Lung (tissue), 11 donors: ENCODE measurements at regions not wholly inside any gene's neighbourhood (a gene's known extent, or its start where the extent isn't known, plus 50 kb on each side); places are given as distances from the start of the nearest gene placed in this dataset.
"Not testable (repeated sequence)": the region's sequence is repeated elsewhere in the genome, so short reads cannot be mapped to it uniquely, and the experiment has no call there.

ENCODE experiments used
- ATAC-seq: fragments of 200-7000 bp; cut with Tn5 transposase; one replicate; pipeline ENCODE4 v1.9.1; 2020; ENCODE audit warnings: moderate number of reproducible peaks; ENCODE audit not compliant: insufficient read depth, low FRiP score
- DNase-seq, 3 donors: peaks; one replicate each; pipeline ENCODE4 v3.0.0-alpha.2; 2013 to 2017
- H3K27ac ChIP-seq, 2 donors: one replicate each; pipeline ENCODE4 v1.5.1; 2013; ENCODE audit warnings: mild to moderate bottlenecking in 2 of 2, moderate library complexity in 2 of 2, control low read depth in 1 of 2, inconsistent platforms in 1 of 2, low read depth in 1 of 2, low read length in 1 of 2
- H3K27me3 ChIP-seq, 3 donors: one replicate each; pipeline ENCODE4 v1.5.1; 2013; ENCODE audit warnings: low read length in 2 of 3; ENCODE audit not compliant: control insufficient read depth in 3 of 3, insufficient read depth in 3 of 3
- H3K36me3 ChIP-seq, 4 donors: one replicate each; pipeline ENCODE4 v1.5.1; 2013; ENCODE audit warnings: low read length in 4 of 4, mild to moderate bottlenecking in 1 of 4, moderate library complexity in 1 of 4; ENCODE audit not compliant: control insufficient read depth in 4 of 4, insufficient read depth in 4 of 4
- H3K4me1 ChIP-seq, 5 donors: one replicate each; pipeline ENCODE4 v1.5.1; 2013; ENCODE audit warnings: low read length in 5 of 5, mild to moderate bottlenecking in 2 of 5, moderate library complexity in 1 of 5; ENCODE audit not compliant: control insufficient read depth in 5 of 5, insufficient read depth in 5 of 5
- H3K4me3 ChIP-seq: one replicate; pipeline ENCODE4 v1.5.1; 2013; ENCODE audit warnings: mild to moderate bottlenecking, control low read depth, moderate library complexity
- H3K9ac ChIP-seq, 2 donors: one replicate each; pipeline ENCODE4 v1.5.1; 2013; ENCODE audit warnings: low read length in 2 of 2, control low read depth in 1 of 2; ENCODE audit not compliant: insufficient read depth in 1 of 2
- H3K9me3 ChIP-seq, 4 donors: one replicate each; pipeline ENCODE4 v1.5.1; 2013; ENCODE audit warnings: low read length in 3 of 4, mild to moderate bottlenecking in 1 of 4, moderate library complexity in 1 of 4; ENCODE audit not compliant: control insufficient read depth in 4 of 4, insufficient read depth in 3 of 4
- CTCF ChIP-seq: IDR thresholded peaks from 2 replicates; pipeline ENCODE4 v1.5.1; 2012; ENCODE audit warnings: mild to moderate bottlenecking; ENCODE audit errors: control extremely low read depth, extremely low read depth
- WGBS, 2 donors: extraction: QIAGEN DNeasy Blood & Tissue Kit; methylation state at CpG; one replicate each; pipeline ENCODE4 v1.1.7; 2013; 5-methylcytosine and 5-hydroxymethylcytosine counted together
- donor health status: control.
- donor health status: control.
- donor health status: Bipolar disorder and iron deficiency.
- donor health status: healthy.
- donor health status: DM: yes; HTN: yes; CAD: no.

- TF ChIP-seq CTCF, result no peak
- WGBS, 2 donors, result 89% methylated on average over 3 of the region's 3 CpGs
- Histone ChIP-seq H3K4me3 (no peak overlapping the region), H3K9me3 (peaks cover 0 to 5% (median 1%) of the 10 kb centered on the region in 4 donors), H3K27ac (no peak overlapping the region), H3K36me3 (no peaks in the 10 kb centered on the region), H3K9ac (no peak overlapping the region), H3K27me3 (peaks cover 0 to 2% (median 0%) of the 10 kb centered on the region in 3 donors), H3K4me1 (peaks cover 3 to 37% (median 23%) of the 10 kb centered on the region in 5 donors)
- no peak for ATAC-seq
- DNase-seq, result no peak
Observed at GRCh38 chr5:71929003-71929402, 178.3 kb upstream of the MAP1B start.

GRCh38 chr5:71930554-71930953 is 176.7 kb upstream of the MAP1B start:
- H3K4me3 ChIP-seq, H3K9ac ChIP-seq, H3K27me3 ChIP-seq, H3K27ac ChIP-seq, DNase-seq, H3K36me3 ChIP-seq, H3K9me3 ChIP-seq, ATAC-seq: not testable (repeated sequence)
- H3K4me1 ChIP-seq, result peaks cover 2 to 21% (median 8%) of the 10 kb centered on the region in 5 donors

- H3K9me3 ChIP-seq, result peaks cover 0 to 3% (median 1%) of the 10 kb centered on the region in 4 donors
- H3K36me3 ChIP-seq, result no peaks in the 10 kb centered on the region
- H3K4me3 ChIP-seq, result no peak overlapping the region
- peaks cover 0 to 6% (median 0%) of the 10 kb centered on the region in 3 donors for H3K27me3 ChIP-seq
- H3K27ac ChIP-seq, result peak overlapping the region in 1 of 2 donors; percentile 26
- ATAC-seq (no peak), DNase-seq (peak in 1 of 3 donors; percentile 14)
- H3K9ac ChIP-seq, result no peak overlapping the region
- peaks cover 0 to 15% (median 5%) of the 10 kb centered on the region in 5 donors for H3K4me1 ChIP-seq
- 63 to 82% methylated on average over 1 of the region's 1 CpG for WGBS, 2 donors
- TF ChIP-seq CTCF, result no peak
Observed at GRCh38 chr5:71932131-71932654, 175.1 kb upstream of the MAP1B start.

GRCh38 chr5:71932655-71933338 is 174.5 kb upstream of the MAP1B start:
- ATAC-seq (peak; percentile 47), DNase-seq (peak; percentile 44 to 63 (median 60))
- TF ChIP-seq CTCF, result no peak
- Histone ChIP-seq H3K4me3 (no peak overlapping the region), H3K9me3 (no peaks in the 10 kb centered on the region), H3K27ac (peak overlapping the region; percentile 26 to 35), H3K27me3 (peaks cover 0 to 6% (median 0%) of the 10 kb centered on the region in 3 donors), H3K36me3 (no peaks in the 10 kb centered on the region), H3K4me1 (peaks cover 0 to 15% (median 5%) of the 10 kb centered on the region in 5 donors), H3K9ac (no peak overlapping the region)
- WGBS, 2 donors, result 38 to 68% methylated on average over 8 of the region's 8 CpGs
